Chondrocyte (in vitro differentiated cells): ENCODE measurements at regions not wholly inside any gene's neighbourhood (a gene's known extent, or its start where the extent isn't known, plus 50 kb on each side); places are given as distances from the start of the nearest gene placed in this dataset.

ENCODE experiments used
- DNase-seq: peaks from one replicate; pipeline ENCODE4 v3.0.0; 2021; ENCODE audit warnings: mixed read lengths, low spot score
- H3K27ac Mint-ChIP-seq: one replicate; pipeline ENCODE4 v1.8.0; 2021; ENCODE audit warnings: mild to moderate bottlenecking, moderate library complexity, mixed read lengths; ENCODE audit not compliant: unreplicated experiment
- H3K27me3 Mint-ChIP-seq: 2 replicates; pipeline ENCODE4 v1.8.0; 2021; ENCODE audit warnings: low read depth, mixed read lengths
- H3K36me3 Mint-ChIP-seq: 2 replicates; pipeline ENCODE4 v1.8.0; 2021; ENCODE audit warnings: low read depth, mixed read lengths
- H3K4me1 Mint-ChIP-seq: 2 replicates; pipeline ENCODE4 v1.8.0; 2021; ENCODE audit warnings: low read depth, mild to moderate bottlenecking, mixed read lengths
- H3K4me3 Mint-ChIP-seq: one replicate; pipeline ENCODE4 v1.8.0; 2021; ENCODE audit warnings: mild to moderate bottlenecking, moderate library complexity, mixed read lengths; ENCODE audit not compliant: unreplicated experiment
- H3K9me3 Mint-ChIP-seq: 2 replicates; pipeline ENCODE4 v1.8.0; 2021; ENCODE audit warnings: low read depth, mixed read lengths
- TF ChIP-seq, protein P1 (sequence below): fragments of 200-600 bp; sonication (generic); IDR thresholded peaks from 2 replicates; pipeline ENCODE4 v1.5.0; 2021; ENCODE audit warnings: antibody characterized with exemption, mild to moderate bottlenecking, moderate library complexity

GRCh38 chr3:13235079-13235478 lies 161.8 kb upstream of the IQSEC1 start:
- H3K4me3 Mint-ChIP-seq, result no peak overlapping the region
- H3K27ac Mint-ChIP-seq, result no peak overlapping the region
- H3K4me1 Mint-ChIP-seq, result peaks cover 11% of the 10 kb centered on the region
- TF ChIP-seq, protein P1, sequence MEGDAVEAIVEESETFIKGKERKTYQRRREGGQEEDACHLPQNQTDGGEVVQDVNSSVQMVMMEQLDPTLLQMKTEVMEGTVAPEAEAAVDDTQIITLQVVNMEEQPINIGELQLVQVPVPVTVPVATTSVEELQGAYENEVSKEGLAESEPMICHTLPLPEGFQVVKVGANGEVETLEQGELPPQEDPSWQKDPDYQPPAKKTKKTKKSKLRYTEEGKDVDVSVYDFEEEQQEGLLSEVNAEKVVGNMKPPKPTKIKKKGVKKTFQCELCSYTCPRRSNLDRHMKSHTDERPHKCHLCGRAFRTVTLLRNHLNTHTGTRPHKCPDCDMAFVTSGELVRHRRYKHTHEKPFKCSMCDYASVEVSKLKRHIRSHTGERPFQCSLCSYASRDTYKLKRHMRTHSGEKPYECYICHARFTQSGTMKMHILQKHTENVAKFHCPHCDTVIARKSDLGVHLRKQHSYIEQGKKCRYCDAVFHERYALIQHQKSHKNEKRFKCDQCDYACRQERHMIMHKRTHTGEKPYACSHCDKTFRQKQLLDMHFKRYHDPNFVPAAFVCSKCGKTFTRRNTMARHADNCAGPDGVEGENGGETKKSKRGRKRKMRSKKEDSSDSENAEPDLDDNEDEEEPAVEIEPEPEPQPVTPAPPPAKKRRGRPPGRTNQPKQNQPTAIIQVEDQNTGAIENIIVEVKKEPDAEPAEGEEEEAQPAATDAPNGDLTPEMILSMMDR, result no peak
- no peaks in the 10 kb centered on the region for H3K9me3 Mint-ChIP-seq
- no peaks in the 10 kb centered on the region for H3K36me3 Mint-ChIP-seq
- no peak for DNase-seq
- peaks cover 58% of the 10 kb centered on the region for H3K27me3 Mint-ChIP-seq

- Mint-ChIP-seq H3K36me3 (no peaks in the 10 kb centered on the region), H3K27ac (no peak overlapping the region), H3K9me3 (no peaks in the 10 kb centered on the region), H3K27me3 (peaks cover 56% of the 10 kb centered on the region), H3K4me3 (no peak overlapping the region), H3K4me1 (peaks cover 11% of the 10 kb centered on the region)
- no peak for DNase-seq
- TF ChIP-seq, protein P1, result no peak
These were observed 161.4 kb upstream of the IQSEC1 start for GRCh38 chr3:13234666-13235065.

DNA sequence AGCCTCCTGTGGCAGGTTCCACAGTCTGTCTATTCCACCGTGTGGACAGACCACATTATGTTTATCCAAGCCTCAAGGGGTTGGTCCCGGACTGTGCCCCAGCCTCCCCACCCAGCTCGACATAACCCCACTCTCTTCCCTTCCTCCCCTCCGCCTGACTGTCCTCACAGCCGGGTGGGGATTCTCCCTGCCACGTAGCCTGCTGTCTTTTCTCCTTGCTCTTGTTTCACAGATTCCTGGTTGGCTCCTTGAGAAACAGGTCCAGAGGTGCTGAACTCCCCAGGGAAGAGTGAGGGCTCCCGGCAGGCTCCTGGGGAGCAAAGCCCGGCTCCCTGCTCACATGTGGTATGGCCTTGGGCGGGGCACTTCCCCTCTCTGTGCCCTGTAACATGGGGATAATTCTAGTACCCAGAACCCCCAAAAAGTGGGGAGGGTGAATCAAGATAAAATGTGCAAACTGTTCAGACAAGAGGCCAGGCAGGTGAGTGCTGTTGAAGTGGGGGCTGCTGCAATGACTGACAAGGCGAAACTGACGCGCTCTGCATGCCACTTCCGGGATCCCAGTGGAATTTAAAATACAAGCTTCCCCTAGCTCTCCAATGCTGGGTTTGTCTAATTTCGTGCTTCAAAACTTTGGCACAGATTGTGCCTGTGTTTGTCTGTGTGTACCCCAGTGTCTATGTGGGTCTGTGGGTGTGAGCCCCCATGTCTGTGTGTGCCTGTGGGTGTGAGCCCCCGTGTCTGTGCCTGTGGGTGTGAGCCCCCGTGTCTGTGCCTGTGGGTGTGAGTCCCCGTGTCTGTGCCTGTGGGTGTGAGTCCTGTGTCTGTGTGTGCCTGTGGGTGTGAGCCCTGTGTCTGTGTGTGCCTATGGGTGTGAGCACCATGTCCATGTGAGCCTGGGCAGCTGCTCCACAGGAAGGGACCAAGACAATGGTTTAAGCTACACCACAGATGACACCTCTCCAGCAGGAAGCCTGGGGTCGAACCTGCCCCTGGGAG lies 160.6 kb upstream of the IQSEC1 start:
- no peak overlapping the region for H3K4me3 Mint-ChIP-seq
- peaks cover 11% of the 10 kb centered on the region for H3K4me1 Mint-ChIP-seq
- H3K36me3 Mint-ChIP-seq, result no peaks in the 10 kb centered on the region
- H3K27me3 Mint-ChIP-seq, result peaks cover 52% of the 10 kb centered on the region
- H3K9me3 Mint-ChIP-seq, result no peaks in the 10 kb centered on the region
- TF ChIP-seq, protein P1, result no peak
- H3K27ac Mint-ChIP-seq, result no peak overlapping the region
- no peak for DNase-seq

GRCh38 chr3:13231781-13232666 lies 158.8 kb upstream of the IQSEC1 start:
- no peak overlapping the region for H3K4me3 Mint-ChIP-seq
- H3K4me1 Mint-ChIP-seq, result peaks cover 11% of the 10 kb centered on the region
- H3K27ac Mint-ChIP-seq, result no peak overlapping the region
- TF ChIP-seq, protein P1, result no peak
- peaks cover 49% of the 10 kb centered on the region for H3K27me3 Mint-ChIP-seq
- no peaks in the 10 kb centered on the region for H3K36me3 Mint-ChIP-seq
- no peak for DNase-seq
- H3K9me3 Mint-ChIP-seq, result no peaks in the 10 kb centered on the region

- Mint-ChIP-seq H3K4me3 (no peak overlapping the region), H3K36me3 (no peaks in the 10 kb centered on the region), H3K9me3 (no peaks in the 10 kb centered on the region), H3K27me3 (peaks cover 35% of the 10 kb centered on the region), H3K27ac (no peak overlapping the region), H3K4me1 (peaks cover 4% of the 10 kb centered on the region)
- DNase-seq, result no peak
- TF ChIP-seq, protein P1, result peak; percentile 56
These were observed 156.2 kb upstream of the IQSEC1 start for GRCh38 chr3:13229273-13229949.
